ENCODE measurements at regions not wholly inside any gene's neighbourhood (a gene's known extent, or its start where the extent isn't known, plus 50 kb on each side); places are given as distances from the start of the nearest gene placed in this dataset.

DNA sequence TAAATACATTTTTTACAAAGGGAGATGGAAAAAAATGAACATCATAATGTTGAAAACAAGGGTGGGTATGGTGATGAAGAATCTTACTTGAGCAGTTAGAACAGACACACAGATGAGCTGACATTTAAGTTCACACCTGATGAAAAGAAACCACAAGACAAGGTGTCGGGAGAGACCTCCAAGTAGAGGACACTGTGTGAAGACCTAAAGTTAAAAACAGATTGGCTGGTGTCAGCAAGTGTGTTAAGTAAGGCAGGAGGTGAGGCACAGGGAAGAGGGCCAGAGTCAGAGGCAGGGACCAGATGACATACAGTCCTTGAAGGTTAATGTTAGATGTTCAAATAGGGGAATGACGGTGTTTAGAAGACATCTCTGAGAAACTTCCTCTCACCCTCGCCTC lies 236.8 kb downstream of the FAT3 start:
- no peak for DNase-seq (ENCODE audit: low spot score)
- Histone ChIP-seq H3K4me1 (ENCODE audit: control insufficient read depth in 4 of 4, insufficient read depth in 4 of 4, low read length in 3 of 4) (no peaks in the 10 kb centered on the region), H3K9ac (ENCODE audit: low read depth in 1 of 2, low read length in 2 of 2) (no peak overlapping the region), H3K9me3 (ENCODE audit: control insufficient read depth in 4 of 4, low read length in 3 of 4) (no peaks in the 10 kb centered on the region), H3K4me3 (ENCODE audit: low read depth in 1 of 3, low read length in 3 of 3) (no peak overlapping the region), H3K27ac (ENCODE audit: low read depth in 1 of 2, low read length in 2 of 2) (no peak overlapping the region), H3K27me3 (ENCODE audit: control insufficient read depth in 4 of 4, insufficient read depth in 4 of 4, low read length in 3 of 4) (no peaks in the 10 kb centered on the region), H3K36me3 (ENCODE audit: control insufficient read depth in 4 of 4, insufficient read depth in 3 of 4, low read depth in 1 of 4, low read length in 3 of 4) (no peaks in the 10 kb centered on the region)
- 86% methylated on average over 3 of the region's 3 CpGs for WGBS
- TF ChIP-seq EGR1 (IDR thresholded peaks at IDR 0.05; ENCODE audit: low read depth in 2 of 2): no peak
- TF ChIP-seq, protein P1, sequence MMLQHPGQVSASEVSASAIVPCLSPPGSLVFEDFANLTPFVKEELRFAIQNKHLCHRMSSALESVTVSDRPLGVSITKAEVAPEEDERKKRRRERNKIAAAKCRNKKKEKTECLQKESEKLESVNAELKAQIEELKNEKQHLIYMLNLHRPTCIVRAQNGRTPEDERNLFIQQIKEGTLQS (IDR thresholded peaks at IDR 0.05): no peak
- TF ChIP-seq GABPA (IDR thresholded peaks at IDR 0.05 in 1 of 2, conservative IDR thresholded peaks at IDR 0.05 in 1 of 2): no peak
- TF ChIP-seq, protein P2, sequence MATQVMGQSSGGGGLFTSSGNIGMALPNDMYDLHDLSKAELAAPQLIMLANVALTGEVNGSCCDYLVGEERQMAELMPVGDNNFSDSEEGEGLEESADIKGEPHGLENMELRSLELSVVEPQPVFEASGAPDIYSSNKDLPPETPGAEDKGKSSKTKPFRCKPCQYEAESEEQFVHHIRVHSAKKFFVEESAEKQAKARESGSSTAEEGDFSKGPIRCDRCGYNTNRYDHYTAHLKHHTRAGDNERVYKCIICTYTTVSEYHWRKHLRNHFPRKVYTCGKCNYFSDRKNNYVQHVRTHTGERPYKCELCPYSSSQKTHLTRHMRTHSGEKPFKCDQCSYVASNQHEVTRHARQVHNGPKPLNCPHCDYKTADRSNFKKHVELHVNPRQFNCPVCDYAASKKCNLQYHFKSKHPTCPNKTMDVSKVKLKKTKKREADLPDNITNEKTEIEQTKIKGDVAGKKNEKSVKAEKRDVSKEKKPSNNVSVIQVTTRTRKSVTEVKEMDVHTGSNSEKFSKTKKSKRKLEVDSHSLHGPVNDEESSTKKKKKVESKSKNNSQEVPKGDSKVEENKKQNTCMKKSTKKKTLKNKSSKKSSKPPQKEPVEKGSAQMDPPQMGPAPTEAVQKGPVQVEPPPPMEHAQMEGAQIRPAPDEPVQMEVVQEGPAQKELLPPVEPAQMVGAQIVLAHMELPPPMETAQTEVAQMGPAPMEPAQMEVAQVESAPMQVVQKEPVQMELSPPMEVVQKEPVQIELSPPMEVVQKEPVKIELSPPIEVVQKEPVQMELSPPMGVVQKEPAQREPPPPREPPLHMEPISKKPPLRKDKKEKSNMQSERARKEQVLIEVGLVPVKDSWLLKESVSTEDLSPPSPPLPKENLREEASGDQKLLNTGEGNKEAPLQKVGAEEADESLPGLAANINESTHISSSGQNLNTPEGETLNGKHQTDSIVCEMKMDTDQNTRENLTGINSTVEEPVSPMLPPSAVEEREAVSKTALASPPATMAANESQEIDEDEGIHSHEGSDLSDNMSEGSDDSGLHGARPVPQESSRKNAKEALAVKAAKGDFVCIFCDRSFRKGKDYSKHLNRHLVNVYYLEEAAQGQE (IDR thresholded peaks at IDR 0.05): no peak
- no peak for TF ChIP-seq FOXA2 (IDR thresholded peaks at IDR 0.05)
- TF ChIP-seq HNF4A (conservative IDR thresholded peaks at IDR 0.05): no peak
- TF ChIP-seq, protein P3, sequence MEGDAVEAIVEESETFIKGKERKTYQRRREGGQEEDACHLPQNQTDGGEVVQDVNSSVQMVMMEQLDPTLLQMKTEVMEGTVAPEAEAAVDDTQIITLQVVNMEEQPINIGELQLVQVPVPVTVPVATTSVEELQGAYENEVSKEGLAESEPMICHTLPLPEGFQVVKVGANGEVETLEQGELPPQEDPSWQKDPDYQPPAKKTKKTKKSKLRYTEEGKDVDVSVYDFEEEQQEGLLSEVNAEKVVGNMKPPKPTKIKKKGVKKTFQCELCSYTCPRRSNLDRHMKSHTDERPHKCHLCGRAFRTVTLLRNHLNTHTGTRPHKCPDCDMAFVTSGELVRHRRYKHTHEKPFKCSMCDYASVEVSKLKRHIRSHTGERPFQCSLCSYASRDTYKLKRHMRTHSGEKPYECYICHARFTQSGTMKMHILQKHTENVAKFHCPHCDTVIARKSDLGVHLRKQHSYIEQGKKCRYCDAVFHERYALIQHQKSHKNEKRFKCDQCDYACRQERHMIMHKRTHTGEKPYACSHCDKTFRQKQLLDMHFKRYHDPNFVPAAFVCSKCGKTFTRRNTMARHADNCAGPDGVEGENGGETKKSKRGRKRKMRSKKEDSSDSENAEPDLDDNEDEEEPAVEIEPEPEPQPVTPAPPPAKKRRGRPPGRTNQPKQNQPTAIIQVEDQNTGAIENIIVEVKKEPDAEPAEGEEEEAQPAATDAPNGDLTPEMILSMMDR (IDR thresholded peaks at IDR 0.05; ENCODE audit: low read depth, low read length, missing input control): no peak
- no peak for TF ChIP-seq JUND (IDR thresholded peaks at IDR 0.05)
- TF ChIP-seq, protein P4, sequence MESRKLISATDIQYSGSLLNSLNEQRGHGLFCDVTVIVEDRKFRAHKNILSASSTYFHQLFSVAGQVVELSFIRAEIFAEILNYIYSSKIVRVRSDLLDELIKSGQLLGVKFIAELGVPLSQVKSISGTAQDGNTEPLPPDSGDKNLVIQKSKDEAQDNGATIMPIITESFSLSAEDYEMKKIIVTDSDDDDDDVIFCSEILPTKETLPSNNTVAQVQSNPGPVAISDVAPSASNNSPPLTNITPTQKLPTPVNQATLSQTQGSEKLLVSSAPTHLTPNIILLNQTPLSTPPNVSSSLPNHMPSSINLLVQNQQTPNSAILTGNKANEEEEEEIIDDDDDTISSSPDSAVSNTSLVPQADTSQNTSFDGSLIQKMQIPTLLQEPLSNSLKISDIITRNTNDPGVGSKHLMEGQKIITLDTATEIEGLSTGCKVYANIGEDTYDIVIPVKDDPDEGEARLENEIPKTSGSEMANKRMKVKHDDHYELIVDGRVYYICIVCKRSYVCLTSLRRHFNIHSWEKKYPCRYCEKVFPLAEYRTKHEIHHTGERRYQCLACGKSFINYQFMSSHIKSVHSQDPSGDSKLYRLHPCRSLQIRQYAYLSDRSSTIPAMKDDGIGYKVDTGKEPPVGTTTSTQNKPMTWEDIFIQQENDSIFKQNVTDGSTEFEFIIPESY (IDR thresholded peaks at IDR 0.05): no peak
- TF ChIP-seq SP1 (IDR thresholded peaks at IDR 0.05): no peak
- TF ChIP-seq HNF4G (IDR thresholded peaks at IDR 0.05): no peak
- no peak for TF ChIP-seq NR2F2 (IDR thresholded peaks at IDR 0.05)
- TF ChIP-seq FOXA1 (IDR thresholded peaks at IDR 0.05): no peak

DNA sequence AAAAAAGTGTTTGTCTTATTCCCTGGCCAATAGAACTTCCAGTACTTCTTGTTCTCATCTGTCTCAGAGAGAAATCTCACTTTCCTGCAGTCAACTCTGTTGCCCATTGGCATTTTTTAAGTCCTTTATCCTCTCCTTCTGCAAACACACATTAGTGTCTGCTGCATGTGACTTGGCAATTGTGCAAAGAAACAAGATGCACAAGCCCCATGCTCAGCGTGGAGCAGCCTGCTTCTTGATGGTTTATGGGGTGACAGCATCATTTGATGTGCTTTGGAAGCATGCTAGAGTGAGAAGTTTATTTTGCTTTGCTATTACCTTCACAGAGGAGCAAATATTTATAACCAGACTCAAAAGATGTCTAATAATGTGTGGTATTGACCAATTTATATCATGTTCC lies 238.2 kb downstream of the FAT3 start:
- no peaks in the 10 kb centered on the region for H3K36me3 ChIP-seq (ENCODE audit: control insufficient read depth in 4 of 4, insufficient read depth in 3 of 4, low read depth in 1 of 4, low read length in 3 of 4)
- no peaks in the 10 kb centered on the region for H3K4me1 ChIP-seq (ENCODE audit: control insufficient read depth in 4 of 4, insufficient read depth in 4 of 4, low read length in 3 of 4)
- no peak overlapping the region for H3K27ac ChIP-seq (ENCODE audit: low read depth in 1 of 2, low read length in 2 of 2)
- no peaks in the 10 kb centered on the region for H3K27me3 ChIP-seq (ENCODE audit: control insufficient read depth in 4 of 4, insufficient read depth in 4 of 4, low read length in 3 of 4)
- H3K9ac ChIP-seq (ENCODE audit: low read depth in 1 of 2, low read length in 2 of 2): no peak overlapping the region
- WGBS: 55% methylated on average over 1 of the region's 1 CpG
- no peak overlapping the region for H3K4me3 ChIP-seq (ENCODE audit: low read depth in 1 of 3, low read length in 3 of 3)
- no peaks in the 10 kb centered on the region for H3K9me3 ChIP-seq (ENCODE audit: control insufficient read depth in 4 of 4, low read length in 3 of 4)
- no peak for DNase-seq (ENCODE audit: low spot score)
- TF ChIP-seq EGR1 (IDR thresholded peaks at IDR 0.05; ENCODE audit: low read depth in 2 of 2) (no peak), FOXA2 (IDR thresholded peaks at IDR 0.05) (no peak), RXRA (IDR thresholded peaks at IDR 0.05) (no peak), GABPA (IDR thresholded peaks at IDR 0.05 in 1 of 2, conservative IDR thresholded peaks at IDR 0.05 in 1 of 2) (no peak), HNF4G (IDR thresholded peaks at IDR 0.05) (no peak), HNF4A (conservative IDR thresholded peaks at IDR 0.05) (no peak), NR2F2 (IDR thresholded peaks at IDR 0.05) (no peak), RAD21 (IDR thresholded peaks at IDR 0.05) (no peak)
- TF ChIP-seq, protein P4 (IDR thresholded peaks at IDR 0.05): no peak
- TF ChIP-seq, protein P3 (IDR thresholded peaks at IDR 0.05; ENCODE audit: low read depth, low read length, missing input control): no peak
- TF ChIP-seq, protein P2 (IDR thresholded peaks at IDR 0.05): no peak

Measured in liver (tissue), 8 donors.